Hematopoietic multipotent progenitor cell treated with erythropoietin and hydrocortisone succinate and interleukin-3 and kit ligand, for 4 days (in vitro differentiated cells): ENCODE measurements at regions not wholly inside any gene's neighbourhood (a gene's known extent, or its start where the extent isn't known, plus 50 kb on each side); places are given as distances from the start of the nearest gene placed in this dataset.

Experiments
- DNase-seq: peaks from one replicate; pipeline ENCODE4 v3.0.0-alpha.2; 2015

GRCh38 chr13:106819413-106820180, 251.7 kb upstream of the ARGLU1 start:
- peak; percentile 8 for DNase-seq

DNA sequence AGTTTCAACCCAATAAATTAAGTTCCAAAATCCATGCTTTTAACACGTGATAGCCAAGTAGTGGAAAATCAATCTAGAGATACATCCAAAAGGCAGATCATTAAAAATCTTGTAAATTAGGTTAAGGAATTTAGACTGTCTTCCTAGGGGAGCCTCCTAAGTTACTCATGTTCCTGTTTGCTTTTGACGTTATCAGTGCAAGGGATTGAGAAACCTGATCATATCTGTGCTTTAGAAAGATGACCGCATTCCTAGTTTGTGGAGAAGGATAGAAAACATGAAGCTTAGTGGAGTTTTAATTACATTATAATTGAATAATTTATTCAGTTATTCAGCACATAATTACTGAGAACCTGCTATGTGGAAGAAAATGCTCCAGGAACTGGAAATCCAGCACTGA, 251.0 kb upstream of the ARGLU1 start:
- no peak for DNase-seq

DNA sequence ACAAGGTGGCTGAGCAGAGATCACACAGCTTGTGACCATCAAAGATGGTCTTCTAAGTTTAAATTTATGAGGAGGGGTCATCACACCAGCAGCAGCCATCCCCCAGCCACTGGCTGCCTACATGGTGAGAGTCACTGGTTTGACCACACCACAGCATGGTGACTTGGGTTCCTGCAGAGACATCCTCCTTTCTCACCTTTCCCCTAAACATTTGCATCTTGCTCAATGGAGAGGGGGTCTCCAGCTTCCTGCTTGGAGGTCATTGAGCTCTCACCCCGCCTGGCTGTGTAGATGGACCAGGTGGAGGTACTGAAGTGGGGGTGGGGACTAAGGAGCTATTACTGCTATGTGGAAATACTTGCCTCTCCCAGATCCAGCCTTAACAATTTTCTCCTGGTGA, 247.6 kb upstream of the ARGLU1 start:
- DNase-seq = no peak

GRCh38 chr13:106814463-106814862, 246.5 kb upstream of the ARGLU1 start:
- DNase-seq = no peak

DNA sequence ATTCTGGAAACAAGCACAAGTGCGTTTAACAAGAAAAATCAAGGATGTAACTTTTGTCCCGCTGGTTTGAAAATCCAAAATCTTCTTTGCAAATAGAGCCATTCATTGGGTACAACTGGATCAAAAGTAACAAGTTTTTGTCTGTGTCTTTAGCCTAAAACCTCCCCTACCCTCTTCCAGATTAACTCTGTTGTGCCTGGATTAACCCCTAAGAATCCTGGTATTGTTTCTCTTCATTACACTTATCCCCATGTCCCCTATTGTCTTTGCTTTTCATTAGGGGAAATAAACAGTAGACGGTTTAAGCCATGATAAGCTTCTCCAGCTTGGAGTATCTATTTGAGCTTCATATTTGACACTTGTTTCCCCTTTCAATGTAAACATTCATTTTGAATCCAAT, 242.1 kb upstream of the ARGLU1 start:
- no peak for DNase-seq

DNA sequence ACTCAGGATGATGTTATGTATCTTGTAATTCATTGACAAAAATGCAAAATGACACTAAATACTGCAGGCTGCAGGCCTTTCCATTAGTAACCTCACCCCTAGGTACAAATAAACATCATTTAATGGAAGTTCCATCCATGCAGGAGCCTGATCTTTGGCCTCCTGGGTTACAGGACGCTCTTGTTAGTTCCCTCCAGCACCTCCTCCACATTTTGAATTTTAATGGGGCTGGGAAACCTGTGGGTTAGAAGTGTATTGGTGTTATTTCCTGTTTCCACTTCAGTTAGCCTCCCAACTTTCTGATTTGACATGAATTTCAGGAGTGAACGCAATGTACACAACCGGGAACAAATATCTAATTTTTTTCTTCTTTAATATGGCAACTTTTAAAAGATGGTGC, 237.1 kb upstream of the ARGLU1 start:
- DNase-seq = no peak

- no peak for DNase-seq
Measured at GRCh38 chr13:106802917-106803316, 235.0 kb upstream of the ARGLU1 start.

- DNase-seq = no peak
Measured at GRCh38 chr13:106799781-106800335, 231.9 kb upstream of the ARGLU1 start.

DNA sequence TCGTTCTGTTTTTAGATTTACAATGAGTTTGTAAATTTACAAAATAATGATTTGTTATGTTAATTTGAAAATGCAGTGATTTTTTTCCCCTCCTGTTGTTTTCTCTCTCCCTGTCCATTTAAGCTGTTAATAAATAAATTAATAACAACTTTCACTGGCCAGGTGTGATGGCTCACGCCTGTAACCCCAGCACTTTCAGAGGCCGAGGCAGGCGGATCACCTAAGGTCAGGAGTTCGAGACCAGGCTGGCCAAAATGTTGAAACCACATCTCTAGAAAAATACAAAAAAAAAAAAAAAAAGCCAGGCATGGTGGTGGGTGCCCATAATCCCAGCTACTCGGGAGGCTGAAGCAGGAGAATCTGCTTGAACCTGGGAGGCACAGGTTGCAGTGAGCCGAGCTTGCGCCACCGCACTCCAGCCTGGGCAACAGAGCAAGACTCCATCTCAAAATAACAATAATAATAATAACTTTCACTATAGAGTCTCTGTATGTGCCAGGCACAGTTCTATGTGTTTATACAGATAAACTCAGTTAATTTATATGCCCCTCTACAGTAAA, 229.2 kb upstream of the ARGLU1 start:
- no peak for DNase-seq

- no peak for DNase-seq
Measured at GRCh38 chr13:106796280-106797047, 228.5 kb upstream of the ARGLU1 start.

- DNase-seq = peak; percentile 51
Measured at GRCh38 chr13:106795847-106796246, 227.9 kb upstream of the ARGLU1 start.

GRCh38 chr13:106794117-106794516, 226.2 kb upstream of the ARGLU1 start:
- no peak for DNase-seq

DNA sequence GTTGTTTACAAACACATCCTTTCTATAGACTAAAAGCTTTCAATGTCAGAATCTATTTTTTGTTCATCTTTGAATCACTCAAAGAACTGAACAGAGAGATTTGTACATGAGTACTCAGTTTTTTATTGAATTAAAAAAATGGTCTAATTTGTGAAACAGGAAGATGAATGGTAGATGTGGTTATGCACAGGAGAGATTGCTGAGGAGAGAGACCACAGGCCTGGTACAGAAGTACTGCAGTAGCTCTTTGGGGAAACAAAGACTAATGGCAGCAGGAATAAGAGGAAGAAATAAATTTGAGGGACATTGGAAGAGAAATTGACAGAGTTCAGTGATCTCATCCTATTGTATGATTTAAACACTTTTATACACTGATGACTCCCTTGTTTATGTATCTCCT, 222.0 kb upstream of the ARGLU1 start:
- DNase-seq = peak; percentile 58

GRCh38 chr13:106786006-106786563, 218.1 kb upstream of the ARGLU1 start:
- DNase-seq = peak; percentile 55

- DNase-seq = no peak
Measured at GRCh38 chr13:106774621-106775020, 206.7 kb upstream of the ARGLU1 start.

DNA sequence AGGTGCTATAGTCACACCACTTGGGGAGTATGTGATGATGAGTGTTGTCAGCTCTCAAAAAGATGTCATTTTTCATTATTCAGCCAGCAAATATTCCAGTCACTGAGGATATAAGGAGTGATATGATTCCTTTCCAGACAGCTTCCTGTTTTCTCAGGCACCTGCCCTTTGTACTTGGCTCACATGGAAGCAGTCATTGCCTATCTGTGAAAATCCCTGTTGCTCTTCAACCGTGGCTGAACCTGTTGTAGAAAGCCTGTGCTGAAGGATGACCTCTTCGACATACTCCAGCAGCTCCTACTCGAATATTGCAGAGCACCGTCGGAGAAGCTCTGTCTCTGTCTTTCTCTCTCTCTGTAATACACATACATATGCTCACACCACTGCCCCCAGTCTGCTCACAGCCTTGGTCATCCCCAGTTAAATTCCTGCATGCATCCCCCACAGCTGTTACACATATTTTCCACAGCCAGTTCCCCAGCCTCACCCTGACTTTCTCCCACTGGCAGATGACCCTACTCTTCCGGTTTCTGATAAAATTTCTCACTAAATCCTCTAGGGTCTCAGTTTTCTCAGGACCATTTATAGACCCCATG, 204.2 kb upstream of the ARGLU1 start:
- no peak for DNase-seq

GRCh38 chr13:106768991-106769390, 201.1 kb upstream of the ARGLU1 start:
- DNase-seq = no peak

GRCh38 chr13:106762708-106763107, 194.8 kb upstream of the ARGLU1 start:
- DNase-seq = no peak

GRCh38 chr13:106756446-106756845, 188.5 kb upstream of the ARGLU1 start:
- DNase-seq = no peak

DNA sequence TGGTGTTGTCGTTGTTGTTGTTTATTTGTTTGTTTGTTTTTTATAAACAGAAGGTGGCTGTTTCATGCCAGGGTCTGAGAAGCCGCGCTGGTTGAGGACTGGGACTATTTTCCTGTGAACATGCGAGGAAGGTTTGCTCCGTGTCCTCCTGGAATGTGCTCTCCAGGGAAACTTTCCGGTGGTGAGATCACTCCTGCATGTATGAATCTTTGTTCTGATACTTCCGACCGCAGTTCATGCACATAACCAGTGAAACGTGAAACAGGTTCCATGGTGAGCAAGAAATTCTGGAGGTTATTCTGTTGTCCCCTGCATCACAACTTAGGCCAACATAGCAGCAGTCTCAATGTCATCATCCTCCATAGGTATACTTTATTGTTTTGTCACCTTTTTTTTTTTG, 187.6 kb upstream of the ARGLU1 start:
- DNase-seq = no peak

- peak; percentile 32 for DNase-seq
Measured at GRCh38 chr13:106753251-106753650, 185.3 kb upstream of the ARGLU1 start.

DNA sequence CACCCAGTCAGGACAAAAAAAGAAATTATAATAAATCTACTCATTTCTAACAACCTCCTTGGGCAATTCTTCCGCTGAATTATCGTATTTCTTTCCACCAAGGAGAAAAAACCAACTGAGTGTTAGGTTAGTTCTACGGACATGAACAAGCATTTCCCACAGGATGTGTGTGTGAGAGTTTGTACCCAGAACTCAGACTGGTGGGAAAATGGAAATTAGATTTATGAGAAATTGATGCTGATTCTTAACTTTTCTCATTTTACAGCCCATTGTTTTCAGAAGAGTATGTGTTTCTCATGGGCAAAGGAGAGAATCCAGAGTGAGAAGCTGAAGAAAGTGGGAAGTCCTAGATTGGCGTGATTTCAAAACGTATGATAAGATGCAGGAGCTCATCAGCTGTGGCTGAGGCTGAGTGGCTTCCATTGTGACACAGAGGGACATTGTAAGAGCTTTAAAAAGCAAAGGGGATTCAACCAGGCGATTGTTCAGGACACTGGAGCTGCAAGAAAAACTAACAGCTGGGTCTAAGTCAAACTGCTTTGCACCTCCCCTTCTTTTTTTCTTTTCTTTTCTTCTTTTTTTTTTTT, 184.7 kb upstream of the ARGLU1 start:
- peak; percentile 35 for DNase-seq

GRCh38 chr13:106748785-106749184, 180.8 kb upstream of the ARGLU1 start:
- DNase-seq = no peak
